Progenitor cell of endocrine pancreas (in vitro differentiated cells): ENCODE measurements at regions not wholly inside any gene's neighbourhood (a gene's known extent, or its start where the extent isn't known, plus 50 kb on each side); places are given as distances from the start of the nearest gene placed in this dataset.

Experiments used
- DNase-seq: peaks from one replicate; pipeline ENCODE4 v3.0.0; 2021; ENCODE audit warnings: low spot score; ENCODE audit not compliant: unreplicated experiment
- H3K27ac Mint-ChIP-seq: 2 replicates; pipeline ENCODE4 v1.8.0; 2021; ENCODE audit warnings: mild to moderate bottlenecking, moderate library complexity, mixed read lengths
- H3K27me3 Mint-ChIP-seq: 2 replicates; pipeline ENCODE4 v1.8.0; 2021; ENCODE audit warnings: mixed read lengths
- H3K36me3 Mint-ChIP-seq: 2 replicates; pipeline ENCODE4 v1.8.0; 2022; ENCODE audit warnings: mixed read lengths; ENCODE audit not compliant: insufficient read depth
- H3K4me1 Mint-ChIP-seq: 2 replicates; pipeline ENCODE4 v1.8.0; 2021; ENCODE audit warnings: low read depth, mixed read lengths
- H3K4me3 Mint-ChIP-seq: 2 replicates; pipeline ENCODE4 v1.8.0; 2021; ENCODE audit warnings: low read depth, mild to moderate bottlenecking, moderate library complexity, mixed read lengths
- H3K9me3 Mint-ChIP-seq: 2 replicates; pipeline ENCODE4 v1.8.0; 2021; ENCODE audit warnings: low read depth, mixed read lengths
- TF ChIP-seq, protein P1 (sequence below): fragments of 200-600 bp; sonication (generic); IDR thresholded peaks from one replicate; pipeline ENCODE4 v1.5.0; 2021; ENCODE audit warnings: antibody characterized with exemption, mild to moderate bottlenecking; ENCODE audit not compliant: unreplicated experiment

DNA sequence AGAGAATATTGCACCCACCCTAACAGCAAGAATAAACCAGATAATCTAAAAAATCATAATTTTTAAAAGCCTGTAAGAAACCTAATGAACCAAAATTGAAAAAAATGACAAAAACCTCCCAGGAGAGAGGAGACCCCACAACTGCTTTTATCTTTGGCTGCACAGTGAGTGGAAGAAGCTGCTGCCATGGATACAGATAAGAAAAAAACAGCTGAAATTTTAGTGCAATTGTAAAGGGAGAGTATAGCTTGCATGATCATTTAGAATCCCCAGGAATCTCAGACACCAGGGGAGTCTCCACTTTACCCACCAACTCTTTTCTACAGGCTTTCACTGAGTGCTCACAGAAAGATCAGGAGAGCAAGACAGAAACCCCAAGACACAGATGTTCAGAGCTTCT is 338.1 kb upstream of the NCKAP5 start:
- Mint-ChIP-seq H3K4me3 (no peak overlapping the region), H3K9me3 (peaks cover 13% of the 10 kb centered on the region), H3K4me1 (peaks cover 3% of the 10 kb centered on the region), H3K27ac (no peak overlapping the region), H3K36me3 (no peaks in the 10 kb centered on the region), H3K27me3 (no peaks in the 10 kb centered on the region)
- no peak for DNase-seq
- TF ChIP-seq, protein P1, sequence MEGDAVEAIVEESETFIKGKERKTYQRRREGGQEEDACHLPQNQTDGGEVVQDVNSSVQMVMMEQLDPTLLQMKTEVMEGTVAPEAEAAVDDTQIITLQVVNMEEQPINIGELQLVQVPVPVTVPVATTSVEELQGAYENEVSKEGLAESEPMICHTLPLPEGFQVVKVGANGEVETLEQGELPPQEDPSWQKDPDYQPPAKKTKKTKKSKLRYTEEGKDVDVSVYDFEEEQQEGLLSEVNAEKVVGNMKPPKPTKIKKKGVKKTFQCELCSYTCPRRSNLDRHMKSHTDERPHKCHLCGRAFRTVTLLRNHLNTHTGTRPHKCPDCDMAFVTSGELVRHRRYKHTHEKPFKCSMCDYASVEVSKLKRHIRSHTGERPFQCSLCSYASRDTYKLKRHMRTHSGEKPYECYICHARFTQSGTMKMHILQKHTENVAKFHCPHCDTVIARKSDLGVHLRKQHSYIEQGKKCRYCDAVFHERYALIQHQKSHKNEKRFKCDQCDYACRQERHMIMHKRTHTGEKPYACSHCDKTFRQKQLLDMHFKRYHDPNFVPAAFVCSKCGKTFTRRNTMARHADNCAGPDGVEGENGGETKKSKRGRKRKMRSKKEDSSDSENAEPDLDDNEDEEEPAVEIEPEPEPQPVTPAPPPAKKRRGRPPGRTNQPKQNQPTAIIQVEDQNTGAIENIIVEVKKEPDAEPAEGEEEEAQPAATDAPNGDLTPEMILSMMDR: no peak

DNA sequence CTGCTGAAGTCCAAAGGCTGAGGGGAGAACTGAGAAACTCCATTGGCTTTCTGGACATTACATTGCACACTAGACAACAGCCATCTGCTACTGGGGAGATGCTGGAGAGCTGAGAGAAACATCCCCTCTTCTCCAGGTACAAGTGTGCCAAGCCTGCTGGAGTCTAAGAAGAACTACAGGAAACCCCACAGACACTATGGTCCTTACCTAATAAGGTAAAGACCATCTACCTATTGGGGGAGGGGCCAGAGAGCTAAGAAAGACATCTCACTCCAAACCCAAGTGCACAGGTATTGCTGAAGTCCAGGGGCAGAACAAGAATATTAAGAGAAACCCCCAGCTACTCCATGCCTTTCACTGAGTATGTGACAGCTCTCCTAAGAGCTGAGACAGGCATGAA is 338.7 kb upstream of the NCKAP5 start:
- H3K4me1 Mint-ChIP-seq: peaks cover 3% of the 10 kb centered on the region
- no peaks in the 10 kb centered on the region for H3K36me3 Mint-ChIP-seq
- H3K9me3 Mint-ChIP-seq: peaks cover 13% of the 10 kb centered on the region
- TF ChIP-seq, protein P1: no peak
- H3K27ac Mint-ChIP-seq: no peak overlapping the region
- DNase-seq: no peak
- no peaks in the 10 kb centered on the region for H3K27me3 Mint-ChIP-seq
- H3K4me3 Mint-ChIP-seq: no peak overlapping the region

DNA sequence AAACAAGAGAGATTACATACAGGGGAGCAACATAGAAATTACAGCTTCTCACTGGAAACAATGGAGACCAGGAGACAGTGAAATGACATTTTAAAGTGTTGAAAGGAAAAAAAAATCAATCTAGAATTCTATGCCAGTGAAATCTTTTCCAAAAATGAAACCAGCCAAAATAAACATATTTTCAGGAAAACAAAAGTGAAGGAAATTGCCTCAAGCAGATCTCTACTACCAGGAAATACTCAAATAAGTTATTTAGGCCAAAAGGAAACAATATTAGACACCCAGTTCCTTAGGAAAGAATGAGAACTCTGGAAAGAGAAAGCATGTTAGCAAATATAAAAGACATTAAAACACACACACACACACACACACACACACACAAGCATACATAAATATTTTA is 339.9 kb upstream of the NCKAP5 start:
- no peak overlapping the region for H3K27ac Mint-ChIP-seq
- no peak for DNase-seq
- no peaks in the 10 kb centered on the region for H3K36me3 Mint-ChIP-seq
- no peak overlapping the region for H3K4me3 Mint-ChIP-seq
- TF ChIP-seq, protein P1: no peak
- no peaks in the 10 kb centered on the region for H3K27me3 Mint-ChIP-seq
- peaks cover 13% of the 10 kb centered on the region for H3K9me3 Mint-ChIP-seq
- H3K4me1 Mint-ChIP-seq: no peaks in the 10 kb centered on the region

DNA sequence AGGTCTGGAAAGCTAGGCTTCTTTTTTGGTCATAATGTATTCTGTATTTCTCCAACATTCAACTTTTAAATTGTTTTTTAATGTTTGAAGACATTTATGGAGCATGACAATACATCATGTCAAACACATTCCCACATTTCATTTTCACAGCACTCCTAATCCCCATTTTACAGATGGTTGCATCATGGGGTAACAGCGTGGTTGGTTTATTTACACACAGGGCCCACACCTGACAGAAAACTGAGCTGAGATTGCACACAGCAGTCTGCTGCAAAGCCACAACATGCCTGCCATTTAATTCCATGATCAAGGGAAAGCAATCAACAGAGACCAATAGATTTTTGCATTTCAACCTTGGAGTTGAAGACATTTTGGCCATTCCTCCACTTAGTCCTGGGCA is 335.7 kb upstream of the MGAT5 start:
- TF ChIP-seq, protein P1: no peak
- Mint-ChIP-seq H3K4me1 (no peaks in the 10 kb centered on the region), H3K4me3 (no peak overlapping the region), H3K9me3 (no peaks in the 10 kb centered on the region), H3K27me3 (no peaks in the 10 kb centered on the region), H3K36me3 (no peaks in the 10 kb centered on the region), H3K27ac (no peak overlapping the region)
- DNase-seq: no peak

DNA sequence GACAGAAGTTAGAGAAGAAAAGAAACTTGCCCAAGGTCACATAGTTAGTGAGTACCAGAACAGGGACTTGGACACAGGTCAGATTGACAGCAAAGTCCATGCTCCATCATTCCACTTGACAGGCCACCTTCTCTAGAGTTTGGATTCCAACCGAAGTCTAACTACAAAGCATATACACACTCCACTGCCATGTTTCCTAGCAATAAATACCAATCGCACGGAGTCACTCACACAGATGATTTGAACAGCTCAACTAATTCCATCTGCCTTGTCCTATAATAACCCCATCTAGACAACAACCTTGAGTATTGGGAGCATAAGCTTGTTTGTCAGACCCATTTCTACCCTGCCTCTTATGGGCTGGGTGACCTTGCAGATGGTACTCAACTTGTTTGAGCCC is 334.6 kb upstream of the MGAT5 start:
- H3K27ac Mint-ChIP-seq: no peak overlapping the region
- H3K27me3 Mint-ChIP-seq: no peaks in the 10 kb centered on the region
- TF ChIP-seq, protein P1: no peak
- no peaks in the 10 kb centered on the region for H3K36me3 Mint-ChIP-seq
- no peaks in the 10 kb centered on the region for H3K4me1 Mint-ChIP-seq
- DNase-seq: no peak
- no peak overlapping the region for H3K4me3 Mint-ChIP-seq
- no peaks in the 10 kb centered on the region for H3K9me3 Mint-ChIP-seq

DNA sequence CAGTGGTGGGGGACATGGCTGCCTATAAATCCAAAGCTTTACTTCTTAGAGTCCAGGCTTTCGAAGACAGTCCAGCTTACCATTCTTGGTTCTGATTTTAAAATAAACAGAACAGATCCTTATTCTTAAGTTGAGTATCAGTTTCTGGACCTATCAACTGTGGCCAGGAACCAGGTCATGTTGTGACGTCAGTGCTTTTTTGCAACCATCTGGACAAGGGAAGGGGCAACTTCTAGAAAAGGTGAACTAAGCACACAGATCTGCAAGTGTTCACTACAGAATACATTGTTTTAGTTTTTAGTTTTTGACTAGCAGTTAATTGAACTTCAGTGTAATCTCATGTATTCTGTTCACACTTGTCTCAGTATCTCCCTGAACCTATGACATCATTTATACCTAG is 326.0 kb upstream of the MGAT5 start:
- TF ChIP-seq, protein P1: no peak
- peaks cover 2% of the 10 kb centered on the region for H3K4me1 Mint-ChIP-seq
- H3K4me3 Mint-ChIP-seq: no peak overlapping the region

More for the DNA sequence above, 326.0 kb upstream of the MGAT5 start:
- Mint-ChIP-seq H3K9me3 (no peaks in the 10 kb centered on the region), H3K36me3 (no peaks in the 10 kb centered on the region), H3K27me3 (peaks cover 5% of the 10 kb centered on the region), H3K27ac (no peak overlapping the region)
- no peak for DNase-seq
